HUDEP-2 (cell line): ENCODE measurements at regions not wholly inside any gene's neighbourhood (a gene's known extent, or its start where the extent isn't known, plus 50 kb on each side); places are given as distances from the start of the nearest gene placed in this dataset.

Experiments
- DNase-seq, 76 experiments: peaks; one replicate each; lab custom pipeline; 2025; ENCODE audit not compliant: unreplicated experiment in 76 of 76; lab: John Stamatoyannopoulos, UW

DNA sequence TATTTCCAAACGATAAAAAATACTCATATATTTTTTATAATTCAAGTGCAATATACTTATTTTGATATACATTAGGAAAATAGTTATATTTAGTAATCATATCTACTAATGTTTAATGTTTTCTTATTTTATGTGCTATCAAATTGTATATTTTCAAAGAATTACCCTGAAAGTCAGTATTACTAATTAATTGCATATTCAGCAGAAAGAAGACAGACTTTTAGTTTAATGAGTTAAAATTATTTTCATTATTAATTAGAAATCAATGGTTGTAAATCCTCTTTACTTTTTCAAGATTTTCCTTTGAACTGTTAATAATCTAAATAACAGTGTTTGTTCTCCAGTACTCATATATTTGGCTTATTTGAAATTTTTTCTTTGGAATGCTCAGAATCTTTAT, 181.3 kb upstream of the NDST4 start:
- DNase-seq = no peak

DNA sequence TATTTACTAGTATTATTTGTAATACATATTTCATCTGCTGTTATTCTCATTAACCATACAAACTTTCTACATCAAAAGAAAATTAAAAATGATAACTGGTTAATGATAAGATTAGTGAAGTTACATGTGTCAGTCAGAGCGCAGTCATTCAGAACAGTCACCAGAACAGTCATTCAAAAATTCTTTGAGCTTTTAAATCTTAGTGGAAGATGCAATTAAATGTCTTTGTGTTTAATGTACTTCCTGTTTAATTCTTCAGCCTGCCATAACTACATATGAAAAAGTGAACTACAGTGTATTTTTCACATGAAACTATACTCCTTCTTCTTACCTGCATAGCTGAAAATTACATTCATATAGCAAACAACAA, 179.7 kb upstream of the NDST4 start:
- DNase-seq = no peak

GRCh38 chr4:115292320-115293092, 179.1 kb upstream of the NDST4 start:
- DNase-seq = no peak

GRCh38 chr4:115287426-115287825, 174.0 kb upstream of the NDST4 start:
- no peak for DNase-seq

DNA sequence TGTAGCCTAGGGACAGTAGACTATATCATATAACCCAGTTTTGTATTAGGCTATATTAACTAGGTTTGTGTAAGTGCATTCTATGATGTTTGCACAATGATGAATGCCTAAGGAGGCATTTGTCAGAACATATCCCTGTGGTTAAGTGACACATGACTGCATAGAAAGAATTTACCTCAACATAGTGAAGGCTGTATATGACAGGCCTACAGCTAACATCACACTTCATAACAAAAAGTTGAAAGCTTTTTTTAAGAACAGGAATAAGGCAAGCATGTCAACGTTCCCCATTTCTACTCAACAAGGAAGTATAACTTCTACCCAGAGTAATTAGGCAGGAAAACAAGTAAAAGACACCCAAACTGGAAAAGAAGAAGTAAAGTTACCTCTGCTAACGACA, 165.9 kb upstream of the NDST4 start:
- no peak for DNase-seq

GRCh38 chr4:115278830-115279229, 165.4 kb upstream of the NDST4 start:
- no peak for DNase-seq

DNA sequence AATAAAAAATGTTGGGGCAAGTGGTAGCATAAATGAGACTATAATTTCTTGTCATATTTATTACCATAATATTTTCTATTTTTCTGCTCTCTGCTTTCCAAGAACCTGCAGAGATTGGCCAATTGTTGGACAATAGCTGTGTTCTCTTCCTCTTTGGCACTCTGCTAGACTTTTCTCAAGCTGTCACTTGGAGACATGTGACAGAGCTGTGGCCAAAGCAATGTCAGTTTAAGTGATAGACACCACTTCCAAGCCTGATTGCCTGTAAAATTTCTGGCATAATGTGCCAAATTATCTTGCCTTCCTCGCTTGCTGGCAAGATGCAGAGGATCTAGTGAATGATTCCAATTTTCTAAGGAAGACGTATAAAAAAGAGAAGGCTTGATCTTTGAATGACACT, 162.2 kb upstream of the NDST4 start:
- DNase-seq = no peak

GRCh38 chr4:115274545-115274944, 161.1 kb upstream of the NDST4 start:
- no peak for DNase-seq

DNA sequence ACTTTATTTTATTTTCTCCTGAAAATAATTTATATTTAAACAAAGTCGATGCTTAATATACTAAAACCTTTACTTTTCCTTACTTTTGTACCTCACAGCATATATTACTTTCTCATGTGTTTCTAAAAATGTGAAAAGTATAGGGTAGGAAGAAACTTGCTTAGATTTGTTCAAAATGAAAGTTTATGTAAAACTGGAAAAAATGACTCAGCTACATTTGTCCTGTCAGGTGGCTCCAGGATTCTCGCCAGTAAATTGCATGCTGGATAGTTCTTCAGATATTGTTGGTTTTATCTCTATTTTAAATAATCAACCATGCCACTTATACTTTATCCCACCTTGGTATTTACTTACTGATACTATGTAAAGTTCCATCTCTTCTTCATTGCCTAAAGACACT, 159.2 kb upstream of the NDST4 start:
- DNase-seq = no peak

DNA sequence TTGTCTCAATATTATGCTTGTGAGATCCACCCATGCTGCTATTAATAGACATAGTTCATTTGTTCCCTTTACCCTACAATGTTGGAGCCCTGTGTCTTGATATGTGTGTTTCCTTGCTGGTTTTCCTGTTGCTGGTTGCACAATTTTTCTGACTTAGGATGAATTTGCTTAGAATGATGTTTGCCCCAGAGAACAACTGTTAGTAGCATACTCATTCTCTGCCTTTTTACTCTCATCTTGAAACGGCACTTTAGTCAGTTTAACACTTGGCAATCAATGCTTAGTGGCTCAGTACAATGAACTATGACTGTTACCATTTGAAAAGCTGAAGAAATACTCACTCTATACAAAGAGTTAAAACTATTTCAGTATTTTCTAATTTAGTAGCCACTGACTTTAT, 158.8 kb upstream of the NDST4 start:
- DNase-seq = no peak

DNA sequence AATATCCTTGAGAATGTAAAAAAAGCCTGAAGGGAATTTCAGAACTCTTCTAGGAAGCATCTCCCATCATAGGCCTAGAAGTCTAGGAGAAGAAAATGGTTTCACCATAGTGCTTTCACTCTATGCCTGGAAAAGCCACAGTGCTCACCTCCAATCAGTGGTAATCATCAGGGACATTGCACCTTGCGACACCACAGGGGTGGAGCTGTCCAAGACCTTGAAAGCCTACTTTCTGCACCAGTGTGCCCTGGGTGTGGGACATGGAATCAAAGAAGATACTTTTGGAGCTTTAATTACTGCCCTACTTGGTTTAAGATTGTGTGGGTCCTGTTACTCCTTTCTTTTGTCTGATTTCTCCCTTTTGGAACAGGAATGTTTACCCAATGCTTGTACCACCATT, 146.8 kb upstream of the NDST4 start:
- DNase-seq = no peak

GRCh38 chr4:115259642-115260041, 146.2 kb upstream of the NDST4 start:
- DNase-seq = no peak

- no peak for DNase-seq
Observed at GRCh38 chr4:115249808-115250207, 136.4 kb upstream of the NDST4 start.

GRCh38 chr4:115234405-115235093, 121.1 kb upstream of the NDST4 start:
- no peak for DNase-seq

GRCh38 chr4:115233600-115233999, 120.2 kb upstream of the NDST4 start:
- no peak for DNase-seq

DNA sequence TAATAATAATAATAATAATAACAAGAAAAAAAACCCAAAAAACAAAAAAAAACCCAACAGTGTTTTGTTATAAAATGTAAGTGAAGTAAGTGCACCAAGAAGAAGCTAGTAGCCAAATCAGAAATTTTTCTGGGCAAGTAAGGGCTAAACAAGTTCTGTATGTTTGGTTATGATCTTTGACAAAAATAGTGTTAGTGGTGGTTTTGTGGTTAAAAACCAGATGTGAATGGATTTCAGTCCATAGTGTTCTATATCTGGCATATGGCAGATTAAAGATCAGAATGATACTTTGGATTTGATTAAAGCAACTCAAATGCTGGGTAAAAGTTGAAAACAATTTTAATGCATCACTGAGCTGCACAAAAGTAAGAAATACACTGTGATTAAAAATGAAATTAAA, 116.5 kb upstream of the NDST4 start:
- no peak for DNase-seq

GRCh38 chr4:115228851-115229250, 115.4 kb upstream of the NDST4 start:
- DNase-seq = no peak

- DNase-seq = no peak
Observed at GRCh38 chr4:115222061-115222460, 108.6 kb upstream of the NDST4 start.

DNA sequence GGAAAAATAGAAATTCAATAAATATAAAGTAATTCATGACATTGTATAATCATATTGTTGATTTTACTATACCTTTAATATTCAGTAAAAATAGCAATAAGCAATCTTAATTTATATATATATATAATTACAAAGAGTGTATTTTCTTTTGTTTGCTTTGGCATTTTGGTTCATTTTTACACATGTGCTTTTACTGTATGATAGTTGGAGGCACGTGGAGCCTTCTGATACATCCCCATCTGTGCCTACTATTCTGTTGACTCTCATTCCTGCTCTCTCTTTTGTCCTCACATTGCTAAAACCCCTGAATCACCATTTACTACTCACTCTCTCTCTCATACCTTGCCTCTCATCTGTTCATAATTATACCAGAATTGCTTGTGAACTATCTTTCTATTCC, 106.4 kb upstream of the NDST4 start:
- no peak for DNase-seq

GRCh38 chr4:115219315-115219860, 106.0 kb upstream of the NDST4 start:
- DNase-seq = no peak

DNA sequence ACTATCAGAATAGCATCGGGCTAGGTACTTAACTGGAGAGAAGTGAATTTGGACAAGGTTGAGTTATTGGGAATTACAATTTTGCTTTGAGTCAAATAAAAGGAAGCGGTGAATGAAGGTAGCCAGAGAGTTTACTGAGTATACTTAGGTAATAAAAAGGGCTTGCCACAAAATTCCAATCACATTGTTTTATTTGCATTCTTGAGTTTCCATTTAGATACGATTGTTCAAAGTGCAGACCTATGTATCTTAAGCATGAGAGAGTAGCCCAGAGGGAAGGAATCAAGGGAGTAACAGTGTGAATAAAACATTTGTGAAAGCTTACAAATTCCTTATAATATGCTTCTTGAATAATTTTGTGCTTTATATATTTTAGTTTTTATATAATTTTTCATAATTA, 102.5 kb upstream of the NDST4 start:
- no peak for DNase-seq

GRCh38 chr4:115213716-115214115, 100.3 kb upstream of the NDST4 start:
- no peak for DNase-seq
